ENCODE measurements at regions not wholly inside any gene's neighbourhood (a gene's known extent, or its start where the extent isn't known, plus 50 kb on each side); places are given as distances from the start of the nearest gene placed in this dataset.

GRCh38 chr18:38350141-38350540 lies 784.5 kb upstream of the CELF4 start:
- TF ChIP-seq CTCF (IDR thresholded peaks at IDR 0.05; ENCODE audit: extremely low read depth, insufficient read depth, missing control alignments): no peak
- no peak for DNase-seq (ENCODE audit: low spot score)
- in situ Hi-C loops (cut with MboI; ENCODE audit: low pct_unique_long_range_greater_than_20kb, low sequenced_read_pairs, unreplicated experiment): no loop called here

DNA sequence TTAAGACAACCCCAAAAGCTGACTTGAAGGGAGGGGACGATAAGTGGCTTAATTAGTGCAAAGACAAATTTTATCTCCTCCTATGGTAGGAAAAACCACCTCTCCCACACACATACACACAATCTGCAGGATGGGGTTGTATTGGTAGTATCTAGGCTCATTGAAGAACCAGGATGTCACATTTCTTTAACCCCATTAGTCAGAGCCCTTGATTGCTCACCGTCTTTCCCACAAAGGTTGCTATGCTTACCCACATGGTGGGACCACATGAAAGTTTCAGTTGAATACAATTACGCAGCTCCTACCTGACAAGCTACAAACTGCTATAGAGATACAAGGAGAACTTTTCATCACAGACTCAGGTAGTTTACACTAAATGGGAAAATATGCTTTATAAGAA lies 765.0 kb upstream of the CELF4 start:
- no peak for DNase-seq (ENCODE audit: low spot score)
- in situ Hi-C loops (cut with MboI; ENCODE audit: low pct_unique_long_range_greater_than_20kb, low sequenced_read_pairs, unreplicated experiment): no loop called here

DNA sequence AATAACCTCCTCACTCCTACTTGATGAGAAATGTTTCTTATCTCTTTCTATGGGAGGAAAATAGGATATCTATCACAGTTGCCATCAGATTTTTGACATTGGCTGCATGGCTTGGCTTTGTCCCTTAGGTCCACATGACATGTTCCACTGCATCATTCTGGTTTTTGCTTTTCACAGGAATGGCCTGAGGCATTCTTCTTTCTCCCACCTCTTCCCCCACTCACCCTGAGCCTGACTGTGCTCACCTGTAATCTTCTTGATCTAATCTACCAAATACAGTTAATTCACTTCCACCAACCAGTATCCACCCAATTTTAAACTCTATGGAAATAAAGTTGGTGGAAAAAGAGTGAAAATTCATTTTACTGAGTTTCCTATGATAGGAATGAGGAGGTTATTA lies 763.5 kb upstream of the CELF4 start:
- no peak for DNase-seq (ENCODE audit: low spot score)
- in situ Hi-C loops (cut with MboI; ENCODE audit: low pct_unique_long_range_greater_than_20kb, low sequenced_read_pairs, unreplicated experiment): no loop called here
- no peak for TF ChIP-seq CTCF (IDR thresholded peaks at IDR 0.05; ENCODE audit: extremely low read depth, insufficient read depth, missing control alignments)

More for the DNA sequence above, 765.0 kb upstream of the CELF4 start:
- TF ChIP-seq CTCF (IDR thresholded peaks at IDR 0.05; ENCODE audit: extremely low read depth, insufficient read depth, missing control alignments): no peak

DNA sequence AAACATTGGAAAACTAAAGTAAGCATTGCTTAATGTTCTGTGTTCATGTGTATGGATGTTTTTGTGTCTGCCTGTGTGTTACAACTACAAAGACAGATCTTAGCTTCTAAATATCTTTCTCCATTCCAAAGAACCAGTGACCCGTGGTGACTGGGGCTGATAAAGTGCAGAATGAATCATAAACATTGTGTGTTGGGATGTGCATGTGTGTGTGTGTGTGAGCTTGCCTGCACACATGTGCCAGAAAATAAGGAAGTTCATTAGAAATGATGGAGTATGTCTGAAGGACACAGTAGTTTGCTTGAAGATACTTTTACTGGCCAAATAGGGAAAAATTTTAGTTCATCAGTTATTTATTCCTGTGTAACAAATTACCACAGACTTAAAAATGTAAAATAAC lies 756.6 kb upstream of the CELF4 start:
- DNase-seq (ENCODE audit: low spot score): no peak
- TF ChIP-seq CTCF (IDR thresholded peaks at IDR 0.05; ENCODE audit: extremely low read depth, insufficient read depth, missing control alignments): no peak
- in situ Hi-C loops (cut with MboI; ENCODE audit: low pct_unique_long_range_greater_than_20kb, low sequenced_read_pairs, unreplicated experiment): no loop called here

- no peak for TF ChIP-seq CTCF (IDR thresholded peaks at IDR 0.05; ENCODE audit: extremely low read depth, insufficient read depth, missing control alignments)
- in situ Hi-C loops (cut with MboI; ENCODE audit: low pct_unique_long_range_greater_than_20kb, low sequenced_read_pairs, unreplicated experiment): no loop called here
- no peak for DNase-seq (ENCODE audit: low spot score)
These were observed 755.7 kb upstream of the CELF4 start for GRCh38 chr18:38321262-38321661.

- TF ChIP-seq CTCF (IDR thresholded peaks at IDR 0.05; ENCODE audit: extremely low read depth, insufficient read depth, missing control alignments): no peak
- in situ Hi-C loops (cut with MboI; ENCODE audit: low pct_unique_long_range_greater_than_20kb, low sequenced_read_pairs, unreplicated experiment): no loop called here
- DNase-seq (ENCODE audit: low spot score): no peak
These were observed 752.8 kb upstream of the CELF4 start for GRCh38 chr18:38318416-38318815.

DNA sequence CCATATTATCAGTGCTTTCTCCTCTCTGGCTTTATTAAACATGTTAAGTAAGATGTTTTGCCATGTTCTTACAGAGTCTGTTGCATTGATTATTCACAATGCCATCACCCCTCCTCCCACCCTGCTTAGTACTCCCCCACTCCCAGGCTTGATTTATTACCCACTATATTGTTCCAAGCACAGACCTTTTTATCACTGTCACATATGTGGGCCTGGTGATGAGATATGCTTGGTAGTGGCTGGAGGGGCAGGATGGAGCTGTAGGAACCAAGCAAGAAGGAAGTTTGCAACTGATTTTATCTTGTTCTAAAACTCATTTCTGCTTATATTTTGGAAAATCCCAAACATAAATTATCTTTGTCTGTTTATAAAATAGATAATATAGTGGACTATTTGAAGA lies 748.2 kb upstream of the CELF4 start:
- TF ChIP-seq CTCF (IDR thresholded peaks at IDR 0.05; ENCODE audit: extremely low read depth, insufficient read depth, missing control alignments): no peak
- in situ Hi-C loops (cut with MboI; ENCODE audit: low pct_unique_long_range_greater_than_20kb, low sequenced_read_pairs, unreplicated experiment): no loop called here
- no peak for DNase-seq (ENCODE audit: low spot score)
